Activated CD4-positive, alpha-beta T cell treated with anti-CD3 and anti-CD28 coated beads for 24 hours (primary cell): ENCODE measurements at regions not wholly inside any gene's neighbourhood (a gene's known extent, or its start where the extent isn't known, plus 50 kb on each side); places are given as distances from the start of the nearest gene placed in this dataset.

ENCODE experiments used
- DNase-seq, 2 donors: peaks; one replicate each; pipeline ENCODE4 v3.0.0-alpha.2; 2020; ENCODE audit warnings: low read depth in 2 of 2

- DNase-seq = no peak
Observed at GRCh38 chr14:53358166-53358565, 205.0 kb upstream of the DDHD1 start.

GRCh38 chr14:53356361-53357150, 203.4 kb upstream of the DDHD1 start:
- DNase-seq = no peak

GRCh38 chr14:53355581-53356112, 202.5 kb upstream of the DDHD1 start:
- no peak for DNase-seq

GRCh38 chr14:53354336-53354735, 201.2 kb upstream of the DDHD1 start:
- DNase-seq = no peak

- DNase-seq = no peak
Observed at GRCh38 chr14:53350866-53351265, 197.7 kb upstream of the DDHD1 start.

- DNase-seq = no peak
Observed at GRCh38 chr14:53350429-53350828, 197.3 kb upstream of the DDHD1 start.

- no peak for DNase-seq
Observed at GRCh38 chr14:53346988-53347387, 193.9 kb upstream of the DDHD1 start.

GRCh38 chr14:53341324-53341723, 188.2 kb upstream of the DDHD1 start:
- DNase-seq = no peak

GRCh38 chr14:53338192-53338591, 185.1 kb upstream of the DDHD1 start:
- no peak for DNase-seq

- DNase-seq = no peak
Observed at GRCh38 chr14:53336729-53337128, 183.6 kb upstream of the DDHD1 start.

- no peak for DNase-seq
Observed at GRCh38 chr14:53333809-53334208, 180.7 kb upstream of the DDHD1 start.

GRCh38 chr14:53331921-53332320, 178.8 kb upstream of the DDHD1 start:
- no peak for DNase-seq

GRCh38 chr14:53331247-53331646, 178.1 kb upstream of the DDHD1 start:
- no peak for DNase-seq

- no peak for DNase-seq
Observed at GRCh38 chr14:53330441-53330840, 177.3 kb upstream of the DDHD1 start.

- no peak for DNase-seq
Observed at GRCh38 chr14:53328841-53329240, 175.7 kb upstream of the DDHD1 start.

GRCh38 chr14:53327716-53328115, 174.6 kb upstream of the DDHD1 start:
- no peak for DNase-seq

- DNase-seq = no peak
Observed at GRCh38 chr14:53325176-53325806, 172.2 kb upstream of the DDHD1 start.

- DNase-seq = no peak
Observed at GRCh38 chr14:53316504-53316903, 163.4 kb upstream of the DDHD1 start.

- no peak for DNase-seq
Observed at GRCh38 chr14:53310412-53310811, 157.3 kb upstream of the DDHD1 start.

- DNase-seq = no peak
Observed at GRCh38 chr14:53306911-53307310, 153.8 kb upstream of the DDHD1 start.

- DNase-seq = peak; percentile 17 to 25
Observed at GRCh38 chr14:53306267-53306721, 153.2 kb upstream of the DDHD1 start.

- DNase-seq = no peak
Observed at GRCh38 chr14:53304726-53305381, 151.7 kb upstream of the DDHD1 start.
